IMR-90 (cell line): ENCODE measurements at regions not wholly inside any gene's neighbourhood (a gene's known extent, or its start where the extent isn't known, plus 50 kb on each side); places are given as distances from the start of the nearest gene placed in this dataset.

Experiments
- ATAC-seq: fragments of 200-7000 bp; cut with Tn5 transposase; 2 replicates; pipeline ENCODE4 v1.9.1; 2020; ENCODE audit warnings: low read depth, mild to moderate bottlenecking, moderate library complexity
- BruUV-seq: library from RNA; stranded (reverse); fragments of 400-500 nt; replicated peaks from 2 replicates; lab custom pipeline; 2021; lab: Mats Ljungman, UMichigan
- CTCF ChIA-PET: fragments of 300-600 bp; formaldehyde crosslinking; extraction: SDS; loops from one replicate; lab custom pipeline; 2021; ENCODE audit warnings: antibody characterized with exemption; lab: Yijun Ruan, JAX
- POLR2A ChIA-PET: fragments of 300-600 bp; sonication (Branson Sonifier 250); formaldehyde crosslinking; loops from one replicate; lab custom pipeline; 2022; ENCODE audit warnings: antibody characterized with exemption; ENCODE audit not compliant: unreplicated experiment; lab: Charles Lee
- DNase-seq: peaks from one replicate; pipeline ENCODE4 v3.0.0; 2013
- H2AFZ ChIP-seq: replicated peaks from 2 replicates; pipeline ENCODE3; 2013; ENCODE audit warnings: low read length, mild to moderate bottlenecking; ENCODE audit not compliant: poor library complexity
- H2AK5ac ChIP-seq: 2 replicates; pipeline ENCODE4 v1.6.1; 2013; ENCODE audit warnings: low read depth, low read length, inconsistent platforms
- H2AK9ac ChIP-seq: replicated peaks from 2 replicates; pipeline ENCODE3; 2013; ENCODE audit warnings: mild to moderate bottlenecking, low read depth, low read length, moderate library complexity; ENCODE audit not compliant: poor library complexity
- H2BK120ac ChIP-seq: 2 replicates; pipeline ENCODE4 v1.6.1; 2013; ENCODE audit warnings: low read depth, low read length, inconsistent platforms
- H2BK15ac ChIP-seq: 3 replicates; pipeline ENCODE4 v1.6.1; 2013; ENCODE audit warnings: low read depth, low read length, inconsistent platforms
- H2BK20ac ChIP-seq: 2 replicates; pipeline ENCODE4 v1.6.1; 2013; ENCODE audit warnings: low read depth, mild to moderate bottlenecking, inconsistent platforms, low read length, moderate library complexity
- H2BK5ac ChIP-seq: 2 replicates; pipeline ENCODE4 v1.6.1; 2013; ENCODE audit warnings: mild to moderate bottlenecking, low read depth, low read length, inconsistent platforms; ENCODE audit not compliant: poor library complexity, severe bottlenecking
- H3K14ac ChIP-seq: replicated peaks from 2 replicates; pipeline ENCODE4 v1.6.1; 2013; ENCODE audit warnings: low read depth, low read length, inconsistent platforms
- H3K18ac ChIP-seq: 2 replicates; pipeline ENCODE4 v1.6.1; 2013; ENCODE audit warnings: low read depth, low read length, control low read depth
- H3K23ac ChIP-seq: 2 replicates; pipeline ENCODE4 v1.6.1; 2013; ENCODE audit warnings: low read depth, low read length, inconsistent platforms
- H3K27ac ChIP-seq: 2 replicates; pipeline ENCODE4 v1.5.1; 2013; ENCODE audit warnings: mild to moderate bottlenecking, control low read depth, low read length; ENCODE audit not compliant: insufficient read depth
- H3K27me3 ChIP-seq: 2 replicates; pipeline ENCODE4 v1.6.1; 2013; ENCODE audit warnings: low read length; ENCODE audit not compliant: control insufficient read depth, insufficient read depth
- H3K36me3 ChIP-seq: 2 replicates; pipeline ENCODE4 v1.6.1; 2013; ENCODE audit warnings: low read length, mixed read lengths; ENCODE audit not compliant: control insufficient read depth, insufficient read depth
- H3K4ac ChIP-seq: 2 replicates; pipeline ENCODE4 v1.6.1; 2013; ENCODE audit warnings: low read depth, low read length, inconsistent platforms
- H3K4me1 ChIP-seq: 2 replicates; pipeline ENCODE4 v1.6.1; 2013; ENCODE audit warnings: low read length, mixed read lengths; ENCODE audit not compliant: control insufficient read depth, insufficient read depth
- H3K4me2 ChIP-seq: 2 replicates; pipeline ENCODE4 v1.6.1; 2013; ENCODE audit warnings: low read depth, mild to moderate bottlenecking, control low read depth, low read length, moderate library complexity
- H3K4me3 ChIP-seq: 2 replicates; pipeline ENCODE4 v1.5.1; 2013; ENCODE audit warnings: low read depth, mild to moderate bottlenecking, control low read depth, low read length, moderate library complexity; ENCODE audit not compliant: insufficient read depth
- H3K56ac ChIP-seq: 2 replicates; pipeline ENCODE4 v1.6.1; 2013; ENCODE audit warnings: low read length, inconsistent platforms; ENCODE audit not compliant: insufficient read depth; ENCODE audit errors: extremely low read depth
- H3K79me1 ChIP-seq, 2 experiments: 2 replicates each; pipeline ENCODE4 v1.6.1; 2013; ENCODE audit warnings: low read length in 2 of 2, inconsistent platforms in 1 of 2, low read depth in 1 of 2
- H3K9ac ChIP-seq: 2 replicates; pipeline ENCODE4 v1.6.1; 2013; ENCODE audit warnings: low read depth, low read length, control low read depth
- H3K9me1 ChIP-seq: 2 replicates; pipeline ENCODE4 v1.6.1; 2013; ENCODE audit warnings: low read length, inconsistent platforms; ENCODE audit not compliant: insufficient read depth
- H3K9me3 ChIP-seq: 2 replicates; pipeline ENCODE4 v1.6.1; 2013; ENCODE audit warnings: low read length; ENCODE audit not compliant: control insufficient read depth, insufficient read depth
- H4K20me1 ChIP-seq: 2 replicates; pipeline ENCODE4 v1.6.1; 2013; ENCODE audit warnings: low read length, inconsistent platforms; ENCODE audit not compliant: insufficient read depth
- H4K5ac ChIP-seq: 2 replicates; pipeline ENCODE4 v1.6.1; 2013; ENCODE audit warnings: mild to moderate bottlenecking, low read depth, low read length, control low read depth
- H4K8ac ChIP-seq, 2 experiments: 2 replicates each; pipeline ENCODE4 v1.6.1; 2013; ENCODE audit warnings: low read depth in 2 of 2, low read length in 2 of 2, control low read depth in 1 of 2, inconsistent platforms in 1 of 2
- H4K91ac ChIP-seq: 2 replicates; pipeline ENCODE4 v1.6.1; 2013; ENCODE audit warnings: low read depth, low read length, inconsistent platforms; ENCODE audit not compliant: insufficient read depth
- BHLHE40 ChIP-seq: fragments of 150-350 bp; IDR thresholded peaks from 2 replicates; pipeline ENCODE4 v1.6.1; 2016; ENCODE audit warnings: mild to moderate bottlenecking, low read depth, low read length
- CEBPB ChIP-seq: IDR thresholded peaks from 2 replicates; pipeline ENCODE4 v1.6.1; 2012; ENCODE audit warnings: low read depth, low read length, improper control_type of control experiment
- CHD1 ChIP-seq: IDR thresholded peaks from 2 replicates; pipeline ENCODE4 v1.6.1; 2012; ENCODE audit warnings: low read depth, low read length, improper control_type of control experiment
- FOS ChIP-seq: fragments of 150-350 bp; IDR thresholded peaks from 2 replicates; pipeline ENCODE4 v1.6.1; 2016; ENCODE audit warnings: low read depth, low read length
- MAZ ChIP-seq: IDR thresholded peaks from 2 replicates; pipeline ENCODE4 v1.6.1; 2012; ENCODE audit warnings: low read depth, mild to moderate bottlenecking, low read length, improper control_type of control experiment, moderate library complexity, borderline replicate concordance
- NFE2L2 ChIP-seq: fragments of 150-350 bp; IDR thresholded peaks from 2 replicates; pipeline ENCODE4 v1.6.1; 2016; ENCODE audit warnings: low read depth, mild to moderate bottlenecking, low read length
- POLR2A ChIP-seq: IDR thresholded peaks from 2 replicates; pipeline ENCODE4 v1.6.1; 2012; ENCODE audit warnings: mild to moderate bottlenecking, low read depth, low read length
- RAD21 ChIP-seq: IDR thresholded peaks from 2 replicates; pipeline ENCODE4 v1.6.1; 2012; ENCODE audit warnings: low read length, improper control_type of control experiment
- SMC3 ChIP-seq: fragments of 150-350 bp; IDR thresholded peaks from 2 replicates; pipeline ENCODE4 v1.6.1; 2016; ENCODE audit warnings: low read depth, mild to moderate bottlenecking, antibody characterized with exemption, low read length, moderate library complexity
- WGBS, 2 experiments: methylation state at CpG; one replicate each; pipeline versions ENCODE4 v1.1.5 to v1.1.7; 2013; ENCODE audit warnings: missing lambda C conversion rate in 2 of 2; ENCODE audit not compliant: insufficient read length in 1 of 2; ENCODE audit errors: extremely low coverage in 2 of 2; 5-methylcytosine and 5-hydroxymethylcytosine counted together
- dilution Hi-C: fragments of 300-500 bp; cut with HindIII; formaldehyde crosslinking; loops from one replicate; pipeline ENCODE4 v1.14.3; 2018; ENCODE audit warnings: low sequenced_read_pairs; ENCODE audit not compliant: unreplicated experiment
- in situ Hi-C: fragments of 300-500 bp; cut with MboI; formaldehyde crosslinking; loops from 3 replicates; pipeline ENCODE4 v1.14.3; 2019; ENCODE audit warnings: low sequenced_read_pairs, inconsistent platforms, mixed read lengths
- intact Hi-C: fragments of 100-400 bp; cut with micrococcal nuclease; formaldehyde crosslinking; loops from 2 replicates; pipeline ENCODE4 v1.10.0; 2022

GRCh38 chr5:38655691-38656090 is 99.2 kb upstream of the LIFR start:
- dilution Hi-C loops: no loop called here

More at GRCh38 chr5:38655691-38656090, 99.2 kb upstream of the LIFR start:
- H4K20me1 ChIP-seq: no peaks in the 10 kb centered on the region
- ATAC-seq (no peak), DNase-seq (no peak)
- no TSS peak for BruUV-seq
- H3K4ac ChIP-seq: no peak overlapping the region
- no peak overlapping the region for H3K4me3 ChIP-seq
- WGBS, 2 experiments: 90% methylated on average over 2 of the region's 6 CpGs; no CpG with 5 or more reads in 1 of the 2 experiments
- H2BK20ac ChIP-seq: no peak overlapping the region
- H2BK120ac ChIP-seq: no peak overlapping the region
- no peak overlapping the region for H3K27ac ChIP-seq
- H4K5ac ChIP-seq: no peak overlapping the region
- H3K9me3 ChIP-seq: no peaks in the 10 kb centered on the region
- H3K23ac ChIP-seq: no peak overlapping the region
- H4K91ac ChIP-seq: no peak overlapping the region
- no peak for TF ChIP-seq SMC3
- TF ChIP-seq POLR2A: no peak
- no peak for TF ChIP-seq FOS
- no peak for TF ChIP-seq CEBPB
- no peak for TF ChIP-seq BHLHE40
- no peak for TF ChIP-seq CHD1
- TF ChIP-seq NFE2L2: no peak
- no peak for TF ChIP-seq RAD21
- no peak for TF ChIP-seq MAZ
- no peaks in the 10 kb centered on the region for H3K9me1 ChIP-seq
- H3K14ac ChIP-seq: no peak overlapping the region
- H3K79me1 ChIP-seq: no peaks in the 10 kb centered on the region
- H3K18ac ChIP-seq: no peak overlapping the region
- H3K56ac ChIP-seq: no peak overlapping the region
- in situ Hi-C loops: no loop called here
- no peak overlapping the region for H2AK9ac ChIP-seq
- no peaks in the 10 kb centered on the region for H3K4me1 ChIP-seq
- no peak overlapping the region for H2BK15ac ChIP-seq
- H3K27me3 ChIP-seq: peaks cover 6% of the 10 kb centered on the region
- no peak overlapping the region for H2AFZ ChIP-seq
- H4K8ac ChIP-seq: no peak overlapping the region
- intact Hi-C loops: no loop called here
- no peak overlapping the region for H2AK5ac ChIP-seq
- ChIA-PET POLR2A (no interaction called here), CTCF (no interaction called here)
- no peaks in the 10 kb centered on the region for H3K36me3 ChIP-seq
- H3K4me2 ChIP-seq: no peak overlapping the region
- H2BK5ac ChIP-seq: no peak overlapping the region
- no peak overlapping the region for H3K9ac ChIP-seq
